GM13976 (cell line): ENCODE measurements at regions not wholly inside any gene's neighbourhood (a gene's known extent, or its start where the extent isn't known, plus 50 kb on each side); places are given as distances from the start of the nearest gene placed in this dataset.

Experiments used
- DNase-seq: peaks from one replicate; pipeline ENCODE4 v3.0.0; 2012; ENCODE audit warnings: low spot score
- in situ Hi-C: fragments of 300-500 bp; cut with MboI; formaldehyde crosslinking; loops from one replicate; pipeline ENCODE4 v1.12.0; 2022; ENCODE audit warnings: low sequenced_read_pairs, mixed read lengths, inconsistent platforms; ENCODE audit not compliant: unreplicated experiment
- TF ChIP-seq, protein P1 (sequence below): IDR thresholded peaks from 2 replicates; pipeline ENCODE4 v1.5.1; 2012; ENCODE audit warnings: borderline replicate concordance, mild to moderate bottlenecking; ENCODE audit not compliant: insufficient read depth; ENCODE audit errors: extremely low read depth, missing control alignments, control extremely low read depth

DNA sequence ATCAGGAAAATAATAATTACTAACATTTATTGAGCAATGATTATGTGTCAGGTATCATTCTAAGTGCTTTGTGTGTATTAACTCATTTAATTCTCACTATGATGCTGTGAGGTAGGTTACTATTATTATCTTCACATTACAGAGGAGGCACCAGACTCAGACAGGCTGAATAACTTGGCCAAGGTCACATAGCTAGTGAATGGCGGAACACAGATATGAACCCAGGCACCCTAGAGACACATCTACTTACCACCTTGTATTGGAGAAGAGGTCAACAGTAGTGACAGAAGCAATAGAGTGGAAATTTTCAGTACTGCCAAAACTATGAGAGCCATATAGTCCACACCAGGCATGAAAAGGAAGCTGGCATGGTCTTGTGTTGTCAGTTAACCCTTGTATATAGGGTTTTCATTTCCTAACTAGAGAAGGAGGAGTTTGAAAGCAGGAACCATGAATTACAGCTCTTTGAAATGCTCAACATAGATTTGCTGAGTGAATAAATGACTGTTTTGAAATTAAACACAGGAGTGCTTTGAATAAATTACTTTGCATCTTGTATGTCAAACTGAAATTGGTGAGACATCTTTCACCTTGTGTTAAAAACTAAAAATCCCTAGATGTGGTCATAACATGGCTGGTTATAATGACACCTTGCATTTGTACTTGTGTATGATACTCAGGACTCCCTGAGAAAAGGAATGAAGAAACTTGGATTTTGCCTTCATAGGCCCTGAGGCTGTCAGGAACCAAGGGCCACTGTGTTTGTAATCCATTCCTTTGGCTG lies 71.8 kb downstream of the RTL9 start:
- TF ChIP-seq, protein P1, sequence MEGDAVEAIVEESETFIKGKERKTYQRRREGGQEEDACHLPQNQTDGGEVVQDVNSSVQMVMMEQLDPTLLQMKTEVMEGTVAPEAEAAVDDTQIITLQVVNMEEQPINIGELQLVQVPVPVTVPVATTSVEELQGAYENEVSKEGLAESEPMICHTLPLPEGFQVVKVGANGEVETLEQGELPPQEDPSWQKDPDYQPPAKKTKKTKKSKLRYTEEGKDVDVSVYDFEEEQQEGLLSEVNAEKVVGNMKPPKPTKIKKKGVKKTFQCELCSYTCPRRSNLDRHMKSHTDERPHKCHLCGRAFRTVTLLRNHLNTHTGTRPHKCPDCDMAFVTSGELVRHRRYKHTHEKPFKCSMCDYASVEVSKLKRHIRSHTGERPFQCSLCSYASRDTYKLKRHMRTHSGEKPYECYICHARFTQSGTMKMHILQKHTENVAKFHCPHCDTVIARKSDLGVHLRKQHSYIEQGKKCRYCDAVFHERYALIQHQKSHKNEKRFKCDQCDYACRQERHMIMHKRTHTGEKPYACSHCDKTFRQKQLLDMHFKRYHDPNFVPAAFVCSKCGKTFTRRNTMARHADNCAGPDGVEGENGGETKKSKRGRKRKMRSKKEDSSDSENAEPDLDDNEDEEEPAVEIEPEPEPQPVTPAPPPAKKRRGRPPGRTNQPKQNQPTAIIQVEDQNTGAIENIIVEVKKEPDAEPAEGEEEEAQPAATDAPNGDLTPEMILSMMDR = no peak
- DNase-seq = no peak
- in situ Hi-C loops = no loop called here

DNA sequence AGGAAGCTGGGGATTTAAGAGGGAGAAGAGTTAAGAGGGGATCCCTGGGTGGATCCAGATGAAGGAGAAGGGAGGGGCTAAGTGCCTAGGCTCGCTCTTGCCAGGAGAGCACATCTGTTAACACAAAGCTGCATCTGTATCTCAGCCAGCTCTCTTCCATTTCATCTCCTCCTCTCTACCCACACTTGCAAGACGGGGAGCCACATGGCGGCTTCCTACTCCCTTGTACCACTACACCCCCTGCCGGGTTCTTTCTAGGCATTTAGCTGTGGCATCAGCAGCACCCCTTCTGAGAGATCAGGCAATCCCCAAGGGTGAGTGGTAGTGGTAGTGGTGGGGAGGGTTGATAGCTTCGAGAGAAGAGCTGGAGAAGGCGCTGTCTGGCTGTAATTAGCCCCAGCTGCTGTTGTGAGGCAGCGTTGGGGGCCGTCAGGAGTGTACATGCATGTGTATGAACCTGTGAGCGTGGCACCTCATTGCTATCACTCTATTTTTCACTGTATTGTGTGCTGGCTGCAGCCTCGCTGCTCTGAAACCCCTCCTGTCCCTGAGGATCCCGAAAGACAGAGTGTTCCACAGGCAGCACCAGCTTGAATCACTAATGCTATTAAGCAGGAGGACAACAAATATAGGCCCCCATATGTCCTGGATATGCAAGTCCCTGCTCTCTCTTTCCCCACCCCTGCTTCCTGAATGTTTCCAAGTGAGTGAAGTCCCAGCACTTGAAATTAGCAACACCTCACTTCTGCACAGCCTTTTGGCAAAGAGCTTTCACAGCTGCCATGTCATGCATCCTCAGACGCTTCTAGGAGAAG lies 73.7 kb downstream of the RTL9 start:
- in situ Hi-C loops = no loop called here
- TF ChIP-seq, protein P1 = no peak

DNA sequence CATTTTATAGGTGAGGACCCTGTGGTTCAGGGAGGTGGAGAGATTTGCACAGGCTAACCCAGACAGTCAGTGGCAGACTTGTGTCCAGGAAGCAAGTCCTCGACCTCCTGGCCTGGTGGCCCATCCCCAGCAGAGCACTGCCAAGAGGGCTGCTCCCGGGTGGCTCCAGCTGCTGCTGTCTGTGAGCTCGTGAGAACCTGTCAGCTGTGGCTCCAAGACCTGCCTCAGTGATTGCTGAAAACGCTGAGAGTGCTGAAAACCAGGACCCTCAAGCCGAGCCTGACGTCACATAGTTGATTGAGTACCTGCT lies 74.2 kb downstream of the RTL9 start:
- in situ Hi-C loops = no loop called here
- DNase-seq = no peak
- TF ChIP-seq, protein P1 = no peak

More for the DNA sequence above, 73.7 kb downstream of the RTL9 start:
- no peak for DNase-seq

DNA sequence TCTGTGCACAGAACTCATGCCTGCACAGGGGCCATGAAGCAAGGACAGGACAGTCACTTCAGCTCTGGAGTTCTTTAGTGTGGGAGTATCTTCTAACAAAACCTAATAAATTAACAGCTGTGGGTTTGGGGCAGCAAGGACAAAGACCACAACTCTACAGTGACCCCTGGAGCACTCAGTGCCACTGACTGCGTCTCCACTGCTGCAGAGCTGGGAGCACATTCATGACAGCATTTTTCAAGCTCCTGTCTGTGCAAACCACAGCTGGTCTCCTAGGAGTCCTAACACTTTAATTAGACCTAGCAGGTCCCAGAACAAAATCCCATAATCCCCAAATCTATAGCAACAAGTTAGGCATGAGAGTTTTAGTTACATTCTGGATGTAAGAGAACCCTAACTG lies 76.5 kb downstream of the RTL9 start:
- no peak for DNase-seq
- TF ChIP-seq, protein P1 = no peak
- in situ Hi-C loops = no loop called here

DNA sequence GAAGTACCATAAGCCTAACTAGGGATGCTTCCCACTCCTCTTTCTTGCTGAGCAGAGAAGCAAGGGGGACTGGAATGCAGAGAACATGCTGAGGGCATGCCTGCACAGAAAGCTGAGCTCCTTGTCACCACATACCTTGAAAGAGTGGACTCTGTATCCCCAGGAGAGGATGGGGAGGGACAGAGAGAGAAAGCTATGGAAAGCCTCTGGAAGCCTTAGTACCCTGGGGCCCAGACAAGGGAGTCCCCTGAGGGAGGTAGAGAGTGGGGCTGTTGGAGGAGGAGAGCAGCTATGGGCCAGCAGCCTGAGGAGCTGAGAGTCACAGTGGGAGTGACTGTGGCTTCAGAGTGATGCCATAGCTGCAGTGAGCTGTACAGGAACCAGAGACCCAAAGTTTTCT lies 77.9 kb downstream of the RTL9 start:
- no peak for DNase-seq
- TF ChIP-seq, protein P1 = no peak
- in situ Hi-C loops = no loop called here

DNA sequence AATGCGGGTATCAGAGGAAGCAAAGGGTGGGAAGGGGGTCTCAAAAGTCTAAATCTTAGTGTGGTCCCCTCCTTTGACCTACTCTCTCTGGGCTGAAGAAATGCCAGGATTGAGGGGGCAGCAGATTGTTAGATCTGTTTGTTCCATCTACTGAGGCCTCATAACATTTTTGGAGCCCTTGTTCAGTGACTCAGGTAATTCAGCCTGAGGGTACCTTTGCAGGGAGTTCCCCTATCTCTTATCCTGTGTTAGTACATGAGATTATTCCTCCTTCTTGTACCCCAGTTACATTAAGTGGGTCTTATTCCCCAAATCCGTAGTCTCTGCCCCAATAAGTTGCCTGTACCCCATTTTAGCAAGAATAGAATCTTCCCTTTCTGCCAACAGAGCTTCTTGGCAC lies 79.0 kb downstream of the RTL9 start:
- no peak for DNase-seq
- in situ Hi-C loops = no loop called here
- TF ChIP-seq, protein P1 = no peak
